ENCODE measurements at regions not wholly inside any gene's neighbourhood (a gene's known extent, or its start where the extent isn't known, plus 50 kb on each side); places are given as distances from the start of the nearest gene placed in this dataset.

DNA sequence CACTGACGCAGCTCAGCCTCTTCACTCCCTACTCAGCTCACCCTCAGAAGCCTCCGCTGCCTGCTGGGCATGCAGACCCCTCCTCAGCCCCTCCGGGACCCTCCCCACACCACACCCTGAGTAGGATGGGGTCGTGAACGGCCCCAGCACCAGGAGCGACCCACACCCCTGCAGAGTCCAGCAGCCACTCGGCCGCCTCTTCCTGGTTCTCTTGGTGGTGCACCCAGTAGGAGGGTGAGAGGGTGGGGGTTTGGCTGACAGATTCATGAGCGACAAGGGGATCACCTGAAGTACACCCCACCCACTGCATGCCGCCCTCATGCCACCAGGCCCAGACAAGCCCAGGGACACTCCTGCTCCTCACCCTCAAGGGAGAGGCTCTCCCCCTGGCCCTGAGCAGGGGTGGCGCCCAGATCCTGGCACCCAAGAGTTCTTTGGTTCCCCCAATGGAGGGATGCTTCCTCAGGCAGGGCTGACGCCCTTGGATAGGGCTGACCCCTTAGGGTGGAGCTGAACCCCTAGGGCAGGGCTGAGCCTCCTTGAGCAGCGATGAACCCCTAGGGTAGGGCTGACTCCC, 76.6 kb upstream of the GPC1 start:
- Histone ChIP-seq H3K27ac (no peak overlapping the region), H3K4me1 (no peaks in the 10 kb centered on the region), H2AFZ (no peak overlapping the region), H3K27me3 (ENCODE audit: control insufficient read depth, insufficient read depth, low read length) (no peaks in the 10 kb centered on the region), H3K4me3 (ENCODE audit: low read depth, low read length) (no peak overlapping the region), H3K79me2 (no peaks in the 10 kb centered on the region), H3K9ac (no peak overlapping the region), H3K36me3 (ENCODE audit: control insufficient read depth, insufficient read depth, low read length) (no peaks in the 10 kb centered on the region), H3K4me2 (ENCODE audit: low read length) (no peak overlapping the region), H3K9me3 (ENCODE audit: control insufficient read depth, low read length) (no peaks in the 10 kb centered on the region)
- TF ChIP-seq, protein P1, sequence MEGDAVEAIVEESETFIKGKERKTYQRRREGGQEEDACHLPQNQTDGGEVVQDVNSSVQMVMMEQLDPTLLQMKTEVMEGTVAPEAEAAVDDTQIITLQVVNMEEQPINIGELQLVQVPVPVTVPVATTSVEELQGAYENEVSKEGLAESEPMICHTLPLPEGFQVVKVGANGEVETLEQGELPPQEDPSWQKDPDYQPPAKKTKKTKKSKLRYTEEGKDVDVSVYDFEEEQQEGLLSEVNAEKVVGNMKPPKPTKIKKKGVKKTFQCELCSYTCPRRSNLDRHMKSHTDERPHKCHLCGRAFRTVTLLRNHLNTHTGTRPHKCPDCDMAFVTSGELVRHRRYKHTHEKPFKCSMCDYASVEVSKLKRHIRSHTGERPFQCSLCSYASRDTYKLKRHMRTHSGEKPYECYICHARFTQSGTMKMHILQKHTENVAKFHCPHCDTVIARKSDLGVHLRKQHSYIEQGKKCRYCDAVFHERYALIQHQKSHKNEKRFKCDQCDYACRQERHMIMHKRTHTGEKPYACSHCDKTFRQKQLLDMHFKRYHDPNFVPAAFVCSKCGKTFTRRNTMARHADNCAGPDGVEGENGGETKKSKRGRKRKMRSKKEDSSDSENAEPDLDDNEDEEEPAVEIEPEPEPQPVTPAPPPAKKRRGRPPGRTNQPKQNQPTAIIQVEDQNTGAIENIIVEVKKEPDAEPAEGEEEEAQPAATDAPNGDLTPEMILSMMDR (IDR thresholded peaks at IDR 0.05), result no peak

DNA sequence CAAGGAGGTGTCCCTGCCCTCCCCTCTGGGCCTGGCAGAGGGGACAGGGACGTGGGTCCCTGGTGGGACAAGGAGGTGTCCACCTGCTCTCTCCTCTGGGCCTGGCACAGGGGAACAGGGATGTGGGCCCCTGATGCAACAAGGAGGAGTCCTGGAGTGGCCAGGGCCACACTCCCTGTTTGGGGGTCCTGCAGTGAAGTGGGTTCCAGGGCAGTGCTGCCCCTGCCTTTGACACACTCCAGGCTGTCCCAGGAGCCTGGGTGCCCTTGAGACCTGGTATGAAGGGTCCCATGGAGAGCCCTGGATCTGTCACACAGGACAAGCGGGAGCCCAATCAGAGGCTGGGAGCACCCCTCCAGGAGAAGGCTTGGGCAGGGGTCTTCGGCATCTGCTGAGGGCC, 75.8 kb upstream of the GPC1 start:
- no peaks in the 10 kb centered on the region for H3K27me3 ChIP-seq (ENCODE audit: control insufficient read depth, insufficient read depth, low read length)
- no peaks in the 10 kb centered on the region for H3K4me1 ChIP-seq
- no peak overlapping the region for H3K9ac ChIP-seq
- TF ChIP-seq, protein P1 (IDR thresholded peaks at IDR 0.05), result no peak
- H2AFZ ChIP-seq, result no peak overlapping the region
- no peak overlapping the region for H3K4me2 ChIP-seq (ENCODE audit: low read length)
- H3K4me3 ChIP-seq (ENCODE audit: low read depth, low read length), result no peak overlapping the region
- H3K36me3 ChIP-seq (ENCODE audit: control insufficient read depth, insufficient read depth, low read length), result no peaks in the 10 kb centered on the region
- H3K27ac ChIP-seq, result no peak overlapping the region
- no peaks in the 10 kb centered on the region for H3K79me2 ChIP-seq
- H3K9me3 ChIP-seq (ENCODE audit: control insufficient read depth, low read length), result no peaks in the 10 kb centered on the region

DNA sequence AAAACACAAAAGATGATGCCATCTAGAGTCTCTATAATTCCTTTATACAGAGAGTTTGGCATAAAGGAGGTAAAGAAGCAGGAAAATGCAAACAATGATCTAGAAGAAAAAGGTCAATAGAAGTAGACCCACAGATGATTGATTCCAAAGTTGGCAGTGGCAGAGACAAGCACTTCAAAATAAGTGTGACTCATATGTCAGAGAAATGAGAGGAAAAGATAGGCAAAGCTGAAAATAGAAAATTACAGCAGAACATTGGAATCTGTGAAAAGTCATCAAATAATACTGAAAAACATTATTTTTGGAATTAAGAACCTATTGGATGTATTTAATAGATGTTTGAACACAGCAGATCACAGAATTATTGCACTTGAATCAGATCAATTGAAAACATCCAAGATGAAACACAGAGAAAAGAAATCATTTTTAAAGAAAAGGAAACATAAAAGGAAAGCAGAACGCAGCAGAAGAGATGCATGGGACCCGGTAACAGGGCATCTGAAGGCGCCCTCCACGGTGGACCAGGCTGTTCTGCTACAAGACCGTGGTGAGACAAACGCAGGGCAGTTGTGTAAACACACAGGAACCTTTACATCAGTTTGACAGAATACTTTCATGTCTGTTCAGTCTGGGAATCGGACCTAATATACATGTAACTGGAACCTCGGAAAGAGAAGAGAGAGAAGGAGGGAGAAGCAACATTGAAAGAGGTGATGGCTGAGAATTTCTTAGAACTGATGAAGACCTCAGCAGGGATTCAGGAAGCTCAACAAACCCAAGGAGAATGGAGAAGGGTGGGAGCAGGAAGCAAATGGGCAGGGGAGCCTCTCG, 74.6 kb upstream of the GPC1 start:
- H3K4me2 ChIP-seq (ENCODE audit: low read length), result no peak overlapping the region
- H3K27me3 ChIP-seq (ENCODE audit: control insufficient read depth, insufficient read depth, low read length), result no peaks in the 10 kb centered on the region
- TF ChIP-seq, protein P1 (IDR thresholded peaks at IDR 0.05), result no peak
- H2AFZ ChIP-seq, result no peak overlapping the region
- H3K4me1 ChIP-seq, result no peaks in the 10 kb centered on the region
- no peak overlapping the region for H3K9ac ChIP-seq
- H3K79me2 ChIP-seq, result no peaks in the 10 kb centered on the region
- no peaks in the 10 kb centered on the region for H3K9me3 ChIP-seq (ENCODE audit: control insufficient read depth, low read length)
- H3K27ac ChIP-seq, result no peak overlapping the region
- no peaks in the 10 kb centered on the region for H3K36me3 ChIP-seq (ENCODE audit: control insufficient read depth, insufficient read depth, low read length)
- H3K4me3 ChIP-seq (ENCODE audit: low read depth, low read length), result no peak overlapping the region

DNA sequence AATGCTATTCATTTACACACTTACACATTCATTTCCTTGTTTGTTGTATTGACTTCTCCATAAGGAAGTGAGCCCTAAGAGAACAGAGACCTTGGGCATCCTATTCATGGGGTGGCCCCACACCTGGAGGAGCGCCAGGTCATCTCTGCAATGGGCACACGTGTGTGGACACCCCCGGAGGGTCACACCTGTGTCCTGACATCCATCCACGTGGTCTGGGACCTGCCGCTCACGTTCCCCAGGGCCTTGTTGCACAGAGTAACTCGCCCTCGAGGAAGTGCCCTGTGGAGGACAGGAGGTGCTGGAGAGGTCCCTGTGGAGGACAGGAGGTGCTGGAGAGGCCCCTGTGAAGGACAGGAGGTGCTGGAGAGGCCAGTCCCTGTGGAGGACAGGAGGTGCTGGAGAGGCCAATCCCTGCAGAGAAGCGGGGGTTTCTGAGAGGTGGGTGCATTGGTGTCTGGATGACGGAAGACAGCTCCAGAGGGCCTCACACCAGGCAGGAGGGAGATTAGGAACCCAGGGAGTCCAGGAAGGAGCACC, 73.2 kb upstream of the GPC1 start:
- TF ChIP-seq, protein P1 (IDR thresholded peaks at IDR 0.05), result no peak

More for the DNA sequence above, 73.2 kb upstream of the GPC1 start:
- Histone ChIP-seq H3K4me2 (ENCODE audit: low read length) (no peak overlapping the region), H3K9ac (no peak overlapping the region), H3K79me2 (no peaks in the 10 kb centered on the region), H3K9me3 (ENCODE audit: control insufficient read depth, low read length) (no peaks in the 10 kb centered on the region), H3K36me3 (ENCODE audit: control insufficient read depth, insufficient read depth, low read length) (no peaks in the 10 kb centered on the region), H3K4me3 (ENCODE audit: low read depth, low read length) (no peak overlapping the region), H2AFZ (no peak overlapping the region), H3K27ac (no peak overlapping the region), H3K4me1 (no peaks in the 10 kb centered on the region), H3K27me3 (ENCODE audit: control insufficient read depth, insufficient read depth, low read length) (no peaks in the 10 kb centered on the region)
